HepG2 (cell line): ENCODE measurements at regions not wholly inside any gene's neighbourhood (a gene's known extent, or its start where the extent isn't known, plus 50 kb on each side); places are given as distances from the start of the nearest gene placed in this dataset.

Source experiments
- ARID5B ChIP-seq: IDR thresholded peaks from 2 replicates; pipeline ENCODE4 v1.4.0; 2020; ENCODE audit warnings: mild to moderate bottlenecking, missing genetic modification reagents
- HNRNPL ChIP-seq: fragments of 200-400 bp; formaldehyde crosslinking; IDR thresholded peaks from 2 replicates; pipeline ENCODE4 v1.6.1; 2017; ENCODE audit warnings: mild to moderate bottlenecking, low read depth, low read length
- MTA1 ChIP-seq: sonication (generic); formaldehyde crosslinking; IDR thresholded peaks from 2 replicates; pipeline ENCODE4 v1.4.0; 2020; ENCODE audit warnings: missing genetic modification reagents, mild to moderate bottlenecking, borderline replicate concordance
- MTF1 ChIP-seq: sonication (generic); formaldehyde crosslinking; IDR thresholded peaks from 2 replicates; pipeline ENCODE4 v1.5.0; 2020; ENCODE audit warnings: missing genetic modification reagents
- MYNN ChIP-seq: sonication (generic); formaldehyde crosslinking; IDR thresholded peaks from 2 replicates; pipeline ENCODE4 v1.4.0; 2020; ENCODE audit warnings: mild to moderate bottlenecking, low read depth, missing genetic modification reagents
- THRA ChIP-seq: sonication (generic); formaldehyde crosslinking; IDR thresholded peaks from 2 replicates; pipeline ENCODE4 v1.4.0; 2020; ENCODE audit warnings: missing genetic modification reagents, borderline replicate concordance
- ZNF138 ChIP-seq: sonication (generic); formaldehyde crosslinking; IDR thresholded peaks from 2 replicates; pipeline ENCODE4 v1.5.0; 2020; ENCODE audit warnings: mild to moderate bottlenecking, low read depth, missing genetic modification reagents
- ZNF496 ChIP-seq: sonication (generic); formaldehyde crosslinking; IDR thresholded peaks from 2 replicates; pipeline ENCODE4 v1.8.1; 2023; ENCODE audit warnings: mild to moderate bottlenecking, moderate library complexity, missing genetic modification reagents; ENCODE audit not compliant: insufficient replicate concordance
- TF ChIP-seq, protein P1 (sequence below): sonication (generic); formaldehyde crosslinking; IDR thresholded peaks from 2 replicates; pipeline ENCODE4 v1.4.0; 2020; ENCODE audit warnings: missing genetic modification reagents, mild to moderate bottlenecking, borderline replicate concordance
- TF ChIP-seq, protein P2 (sequence below): sonication (generic); formaldehyde crosslinking; IDR thresholded peaks from 2 replicates; pipeline ENCODE4 v1.4.0; 2020; ENCODE audit warnings: low read depth, mild to moderate bottlenecking, missing genetic modification reagents

DNA sequence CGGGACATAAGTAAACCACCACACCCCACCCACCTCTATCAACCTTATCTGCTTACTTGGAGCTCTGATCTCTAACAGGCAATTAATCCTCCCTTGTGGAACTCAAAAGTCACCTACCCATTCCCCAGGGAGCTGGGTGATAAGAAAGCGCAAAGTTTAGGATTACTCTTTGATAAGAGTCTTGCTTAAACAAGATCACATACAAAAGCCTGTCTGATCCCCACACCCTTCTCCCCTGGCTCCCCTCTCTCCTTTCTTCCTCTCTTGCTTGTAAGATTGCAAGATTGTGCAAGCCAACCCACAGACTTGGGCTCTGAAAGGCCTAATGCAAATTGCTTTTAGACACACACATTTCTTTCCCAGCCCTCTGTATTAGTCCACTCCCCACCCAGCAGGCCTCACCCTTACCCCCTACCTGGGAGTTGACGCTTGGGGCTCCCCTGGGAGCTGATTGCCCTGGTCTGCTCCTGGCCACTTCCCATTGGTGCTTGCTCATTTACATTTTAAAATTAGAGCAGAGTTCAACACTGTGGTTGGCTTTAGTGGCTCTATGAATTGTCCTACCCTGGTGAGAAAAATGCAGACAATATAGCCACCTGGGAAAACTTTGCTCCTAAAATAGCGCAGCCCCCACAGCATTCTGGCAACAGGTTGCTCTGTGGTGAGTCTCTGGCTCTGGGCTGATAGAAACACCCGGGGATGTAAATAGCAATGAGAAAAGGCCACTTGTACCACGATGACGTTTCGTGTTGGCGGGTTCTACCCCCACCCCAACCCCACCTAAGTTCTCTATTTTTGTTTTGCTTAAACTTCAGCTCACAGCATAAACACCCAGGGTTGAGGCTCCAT, 58.9 kb upstream of the EPCAM start (continued):
- TF ChIP-seq, protein P1, sequence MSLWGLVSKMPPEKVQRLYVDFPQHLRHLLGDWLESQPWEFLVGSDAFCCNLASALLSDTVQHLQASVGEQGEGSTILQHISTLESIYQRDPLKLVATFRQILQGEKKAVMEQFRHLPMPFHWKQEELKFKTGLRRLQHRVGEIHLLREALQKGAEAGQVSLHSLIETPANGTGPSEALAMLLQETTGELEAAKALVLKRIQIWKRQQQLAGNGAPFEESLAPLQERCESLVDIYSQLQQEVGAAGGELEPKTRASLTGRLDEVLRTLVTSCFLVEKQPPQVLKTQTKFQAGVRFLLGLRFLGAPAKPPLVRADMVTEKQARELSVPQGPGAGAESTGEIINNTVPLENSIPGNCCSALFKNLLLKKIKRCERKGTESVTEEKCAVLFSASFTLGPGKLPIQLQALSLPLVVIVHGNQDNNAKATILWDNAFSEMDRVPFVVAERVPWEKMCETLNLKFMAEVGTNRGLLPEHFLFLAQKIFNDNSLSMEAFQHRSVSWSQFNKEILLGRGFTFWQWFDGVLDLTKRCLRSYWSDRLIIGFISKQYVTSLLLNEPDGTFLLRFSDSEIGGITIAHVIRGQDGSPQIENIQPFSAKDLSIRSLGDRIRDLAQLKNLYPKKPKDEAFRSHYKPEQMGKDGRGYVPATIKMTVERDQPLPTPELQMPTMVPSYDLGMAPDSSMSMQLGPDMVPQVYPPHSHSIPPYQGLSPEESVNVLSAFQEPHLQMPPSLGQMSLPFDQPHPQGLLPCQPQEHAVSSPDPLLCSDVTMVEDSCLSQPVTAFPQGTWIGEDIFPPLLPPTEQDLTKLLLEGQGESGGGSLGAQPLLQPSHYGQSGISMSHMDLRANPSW: peak; percentile 70; the same call in 1 of the 2 replicates
- TF ChIP-seq MYNN (no peak), HNRNPL (no peak), MTF1 (CRISPR knock-in tag) (no peak), MTA1 (CRISPR knock-in tag) (no peak; the same call in 1 of the 2 replicates), ZNF138 (CRISPR knock-in tag) (no peak), ARID5B (peak; percentile 82), THRA (CRISPR knock-in tag) (no peak; the same call in 1 of the 2 replicates), ZNF496 (CRISPR knock-in tag) (no peak)
- TF ChIP-seq, protein P2, sequence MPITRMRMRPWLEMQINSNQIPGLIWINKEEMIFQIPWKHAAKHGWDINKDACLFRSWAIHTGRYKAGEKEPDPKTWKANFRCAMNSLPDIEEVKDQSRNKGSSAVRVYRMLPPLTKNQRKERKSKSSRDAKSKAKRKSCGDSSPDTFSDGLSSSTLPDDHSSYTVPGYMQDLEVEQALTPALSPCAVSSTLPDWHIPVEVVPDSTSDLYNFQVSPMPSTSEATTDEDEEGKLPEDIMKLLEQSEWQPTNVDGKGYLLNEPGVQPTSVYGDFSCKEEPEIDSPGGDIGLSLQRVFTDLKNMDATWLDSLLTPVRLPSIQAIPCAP (CRISPR knock-in tag): no peak
- TF ChIP-seq, all 625 proteins: peak for 179
